ENCODE measurements at regions not wholly inside any gene's neighbourhood (a gene's known extent, or its start where the extent isn't known, plus 50 kb on each side); places are given as distances from the start of the nearest gene placed in this dataset.

DNA sequence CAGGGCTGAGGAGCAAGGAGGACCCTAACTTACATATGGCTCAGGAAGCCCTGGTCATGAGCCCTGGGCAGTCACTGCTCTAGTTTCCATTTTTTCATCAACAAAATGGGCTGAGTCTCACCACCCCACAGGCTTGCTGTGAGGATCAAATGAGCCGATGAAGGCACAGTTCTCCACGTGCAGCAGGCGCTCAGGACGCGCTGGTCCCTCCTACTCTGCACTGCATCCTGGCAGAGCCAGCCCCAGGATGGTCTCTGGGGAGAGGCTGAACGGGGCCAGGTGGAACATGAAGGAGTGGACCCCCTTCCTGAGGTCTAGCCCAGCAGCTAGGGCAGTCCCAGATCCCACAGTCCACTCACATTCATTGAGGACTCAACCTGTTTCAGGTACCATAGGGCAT is 349.3 kb downstream of the PTPRU start:
- no peak overlapping the region for H3K4me3 ChIP-seq (ENCODE audit: low read depth, low read length)
- TF ChIP-seq, protein P1, sequence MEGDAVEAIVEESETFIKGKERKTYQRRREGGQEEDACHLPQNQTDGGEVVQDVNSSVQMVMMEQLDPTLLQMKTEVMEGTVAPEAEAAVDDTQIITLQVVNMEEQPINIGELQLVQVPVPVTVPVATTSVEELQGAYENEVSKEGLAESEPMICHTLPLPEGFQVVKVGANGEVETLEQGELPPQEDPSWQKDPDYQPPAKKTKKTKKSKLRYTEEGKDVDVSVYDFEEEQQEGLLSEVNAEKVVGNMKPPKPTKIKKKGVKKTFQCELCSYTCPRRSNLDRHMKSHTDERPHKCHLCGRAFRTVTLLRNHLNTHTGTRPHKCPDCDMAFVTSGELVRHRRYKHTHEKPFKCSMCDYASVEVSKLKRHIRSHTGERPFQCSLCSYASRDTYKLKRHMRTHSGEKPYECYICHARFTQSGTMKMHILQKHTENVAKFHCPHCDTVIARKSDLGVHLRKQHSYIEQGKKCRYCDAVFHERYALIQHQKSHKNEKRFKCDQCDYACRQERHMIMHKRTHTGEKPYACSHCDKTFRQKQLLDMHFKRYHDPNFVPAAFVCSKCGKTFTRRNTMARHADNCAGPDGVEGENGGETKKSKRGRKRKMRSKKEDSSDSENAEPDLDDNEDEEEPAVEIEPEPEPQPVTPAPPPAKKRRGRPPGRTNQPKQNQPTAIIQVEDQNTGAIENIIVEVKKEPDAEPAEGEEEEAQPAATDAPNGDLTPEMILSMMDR (IDR thresholded peaks at IDR 0.05; ENCODE audit: low read depth, low read length, missing control alignments) = no peak
- in situ Hi-C loops (cut with HindIII; ENCODE audit: low sequenced_read_pairs) = no loop called here
- no peak for DNase-seq (ENCODE audit: low read depth)

DNA sequence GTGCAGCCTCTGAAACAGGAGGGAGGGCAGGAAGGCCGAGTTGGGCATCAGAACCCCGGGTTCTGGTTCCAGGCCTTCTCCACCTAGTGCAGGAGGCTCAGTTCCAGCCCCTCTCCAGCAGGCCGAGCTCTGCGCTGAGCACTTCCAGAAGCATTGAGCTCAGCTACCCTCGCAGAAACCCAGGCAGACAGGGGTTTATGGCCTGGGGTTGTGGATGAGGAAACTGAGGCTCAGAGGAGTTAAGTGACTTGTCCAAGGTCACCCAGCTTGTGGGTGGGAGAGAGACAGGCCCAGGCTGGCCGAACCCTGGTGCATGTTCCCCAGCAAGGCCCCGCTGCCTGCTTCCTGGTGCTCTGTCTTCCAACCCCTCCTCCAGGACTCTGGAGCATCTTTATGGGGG is 348.9 kb downstream of the PTPRU start:
- DNase-seq (ENCODE audit: low read depth) = no peak
- no peak overlapping the region for H3K4me3 ChIP-seq (ENCODE audit: low read depth, low read length)
- TF ChIP-seq, protein P1 (IDR thresholded peaks at IDR 0.05; ENCODE audit: low read depth, low read length, missing control alignments) = no peak
- in situ Hi-C loops (cut with HindIII; ENCODE audit: low sequenced_read_pairs) = no loop called here

DNA sequence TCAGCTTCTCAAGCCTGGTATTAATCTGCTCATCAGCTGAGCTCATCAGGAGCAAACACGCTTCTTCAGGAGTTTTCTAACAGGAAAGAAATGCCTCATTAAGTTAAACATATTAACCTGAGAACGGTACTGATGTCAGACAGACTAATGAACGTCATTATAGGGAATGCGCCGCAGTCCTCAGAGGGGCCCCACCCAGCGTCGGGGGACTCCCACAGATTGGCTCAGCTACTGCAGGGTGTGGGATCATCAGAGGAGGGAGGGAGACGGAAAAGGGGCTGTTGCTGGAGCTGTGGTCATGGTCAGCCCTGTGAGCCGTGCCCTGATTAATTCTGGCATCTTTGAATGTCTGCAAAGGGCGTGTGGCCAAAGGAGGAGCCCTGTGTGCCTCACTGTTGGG is 348.5 kb downstream of the PTPRU start:
- in situ Hi-C loops (cut with HindIII; ENCODE audit: low sequenced_read_pairs) = no loop called here
- TF ChIP-seq, protein P1 (IDR thresholded peaks at IDR 0.05; ENCODE audit: low read depth, low read length, missing control alignments) = no peak
- no peak overlapping the region for H3K4me3 ChIP-seq (ENCODE audit: low read depth, low read length)
- DNase-seq (ENCODE audit: low read depth) = no peak

DNA sequence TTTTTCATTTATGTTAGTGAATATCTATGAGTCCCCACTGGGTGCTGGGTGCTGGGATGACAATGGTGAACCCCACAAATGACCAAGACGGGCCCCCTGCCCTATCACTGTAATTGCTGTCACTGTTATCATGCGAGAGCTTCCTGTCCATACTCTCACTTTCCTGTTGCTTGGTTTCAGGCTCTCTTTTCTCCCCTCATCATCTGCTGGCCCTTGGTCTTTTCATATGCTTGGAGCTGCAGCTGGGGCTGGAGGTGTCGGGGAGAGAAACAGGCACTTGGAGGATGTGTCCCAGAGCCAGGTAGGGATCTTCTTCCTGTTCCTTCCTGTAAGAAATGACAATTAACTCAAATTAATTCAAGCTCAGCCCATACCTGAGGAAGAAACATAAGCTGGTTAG is 348.0 kb downstream of the PTPRU start:
- DNase-seq (ENCODE audit: low read depth) = no peak
- no peak overlapping the region for H3K4me3 ChIP-seq (ENCODE audit: low read depth, low read length)
- in situ Hi-C loops (cut with HindIII; ENCODE audit: low sequenced_read_pairs) = no loop called here
- TF ChIP-seq, protein P1 (IDR thresholded peaks at IDR 0.05; ENCODE audit: low read depth, low read length, missing control alignments) = no peak

DNA sequence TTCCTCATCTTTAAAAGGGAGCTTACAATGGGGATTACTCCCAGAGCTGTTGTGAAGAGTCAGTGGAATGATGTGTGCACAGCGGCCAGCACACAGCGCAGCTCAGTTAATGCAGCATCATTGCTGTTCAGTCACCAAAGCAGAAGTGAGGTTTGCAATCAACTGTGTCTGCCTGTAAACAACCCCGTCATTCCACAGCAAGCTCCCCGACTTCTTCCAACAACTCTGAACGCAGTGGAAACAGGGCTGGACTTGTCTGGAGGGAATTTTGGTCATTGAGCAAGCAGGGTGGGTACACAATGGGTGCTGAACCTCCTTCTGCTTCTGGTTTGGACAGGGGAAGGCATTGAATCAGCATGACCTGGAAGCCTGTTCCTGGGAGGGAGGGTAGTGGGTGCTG is 347.4 kb downstream of the PTPRU start:
- DNase-seq (ENCODE audit: low read depth) = no peak
- in situ Hi-C loops (cut with HindIII; ENCODE audit: low sequenced_read_pairs) = no loop called here
- TF ChIP-seq, protein P1 (IDR thresholded peaks at IDR 0.05; ENCODE audit: low read depth, low read length, missing control alignments) = no peak
- H3K4me3 ChIP-seq (ENCODE audit: low read depth, low read length) = no peak overlapping the region

DNA sequence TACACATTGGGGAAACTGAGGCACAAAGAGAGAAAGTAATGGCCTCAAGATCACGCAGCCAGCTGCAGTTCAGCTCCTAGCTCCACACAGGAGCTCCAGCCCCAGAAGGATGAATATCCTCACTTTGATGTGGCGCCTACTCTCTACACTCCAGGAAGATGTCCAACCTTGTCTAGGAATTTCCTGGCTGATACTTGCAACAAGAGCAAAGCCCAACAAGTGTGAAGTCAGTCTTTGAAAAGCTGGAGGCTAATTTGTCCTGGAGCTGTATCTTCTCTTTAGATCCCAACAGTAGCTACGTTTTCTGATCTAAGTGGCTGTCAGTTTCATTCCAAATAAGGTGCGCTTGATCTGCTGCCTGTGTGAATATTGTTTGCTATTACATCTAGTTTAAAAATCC is 344.9 kb downstream of the PTPRU start:
- in situ Hi-C loops (cut with HindIII; ENCODE audit: low sequenced_read_pairs) = no loop called here
- H3K4me3 ChIP-seq (ENCODE audit: low read depth, low read length) = no peak overlapping the region
- TF ChIP-seq, protein P1 (IDR thresholded peaks at IDR 0.05; ENCODE audit: low read depth, low read length, missing control alignments) = no peak
- peak; percentile 33 for DNase-seq (ENCODE audit: low read depth)
